GM13976 (cell line): ENCODE measurements at regions not wholly inside any gene's neighbourhood (a gene's known extent, or its start where the extent isn't known, plus 50 kb on each side); places are given as distances from the start of the nearest gene placed in this dataset.

Source experiments
- DNase-seq: peaks from one replicate; pipeline ENCODE4 v3.0.0; 2012; ENCODE audit warnings: low spot score
- CTCF ChIP-seq: IDR thresholded peaks from 2 replicates; pipeline ENCODE4 v1.5.1; 2012; ENCODE audit warnings: borderline replicate concordance, mild to moderate bottlenecking; ENCODE audit not compliant: insufficient read depth; ENCODE audit errors: extremely low read depth, missing control alignments, control extremely low read depth
- in situ Hi-C: fragments of 300-500 bp; cut with MboI; formaldehyde crosslinking; loops from one replicate; pipeline ENCODE4 v1.12.0; 2022; ENCODE audit warnings: low sequenced_read_pairs, mixed read lengths, inconsistent platforms; ENCODE audit not compliant: unreplicated experiment

GRCh38 chr13:106917673-106918556 lies 350.0 kb upstream of the ARGLU1 start:
- in situ Hi-C loops = no loop called here
- DNase-seq = peak; percentile 85
- TF ChIP-seq CTCF = peak; percentile 92

GRCh38 chr13:106917024-106917571 lies 349.2 kb upstream of the ARGLU1 start:
- in situ Hi-C loops = no loop called here
- no peak for TF ChIP-seq CTCF
- DNase-seq = peak; percentile 27

GRCh38 chr13:106916329-106916976 lies 348.5 kb upstream of the ARGLU1 start:
- in situ Hi-C loops = no loop called here
- TF ChIP-seq CTCF = no peak
- no peak for DNase-seq

- TF ChIP-seq CTCF = no peak
- in situ Hi-C loops = no loop called here
- DNase-seq = no peak
Measured at GRCh38 chr13:106915146-106915545, 347.2 kb upstream of the ARGLU1 start.

- in situ Hi-C loops = no loop called here
- no peak for TF ChIP-seq CTCF
- no peak for DNase-seq
Measured at GRCh38 chr13:106911627-106912026, 343.7 kb upstream of the ARGLU1 start.

- in situ Hi-C loops = no loop called here
- no peak for DNase-seq
- no peak for TF ChIP-seq CTCF
Measured at GRCh38 chr13:106911020-106911419, 343.1 kb upstream of the ARGLU1 start.
